ENCODE measurements at regions not wholly inside any gene's neighbourhood (a gene's known extent, or its start where the extent isn't known, plus 50 kb on each side); places are given as distances from the start of the nearest gene placed in this dataset.

DNA sequence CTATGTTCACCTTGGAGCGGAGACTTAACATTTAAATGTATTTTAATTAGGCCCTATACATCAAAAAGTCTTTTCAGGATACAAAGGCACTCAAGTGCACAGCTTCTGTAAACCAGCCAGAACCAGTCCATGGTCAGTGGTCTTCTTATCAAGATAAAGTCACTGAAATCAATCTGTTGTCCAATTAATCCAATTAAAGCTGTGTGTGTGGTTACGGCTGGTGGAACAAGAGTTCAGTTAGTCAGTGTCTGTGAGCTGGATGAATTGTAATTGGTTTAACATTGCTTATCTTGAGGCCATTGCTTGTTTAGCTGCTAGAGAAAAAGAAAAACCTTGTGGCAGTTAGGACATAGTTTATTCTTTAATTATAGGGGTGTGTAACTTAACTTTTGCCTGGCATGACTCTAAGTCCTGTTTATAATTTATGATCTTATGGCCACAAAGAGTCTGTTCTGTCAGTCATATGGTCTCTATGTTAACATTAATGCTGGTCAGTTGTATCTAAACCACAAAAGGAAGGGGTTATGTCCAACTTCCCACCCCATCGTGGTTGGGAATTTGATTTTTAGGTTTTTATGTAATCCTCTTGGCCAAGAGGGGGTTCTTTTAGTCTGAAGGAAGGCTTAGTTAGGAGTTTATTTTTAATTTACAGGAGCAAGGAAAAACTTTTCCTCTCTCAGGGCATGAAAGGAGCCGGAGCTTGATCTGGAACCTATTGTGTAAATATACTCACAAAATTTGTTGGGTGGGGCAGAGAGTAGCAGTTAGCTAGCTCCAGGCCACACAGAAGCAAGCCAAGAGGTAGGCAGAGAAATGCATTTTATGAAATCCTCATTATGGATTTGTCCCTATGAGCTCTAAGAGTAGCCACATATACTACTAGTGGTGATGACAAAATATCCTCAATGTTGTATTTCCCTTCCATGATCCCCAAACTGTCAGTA, 665.7 kb upstream of the ACTRT1 start:
- DNase-seq (ENCODE audit: low read depth), result no peak
- TF ChIP-seq, protein P1, sequence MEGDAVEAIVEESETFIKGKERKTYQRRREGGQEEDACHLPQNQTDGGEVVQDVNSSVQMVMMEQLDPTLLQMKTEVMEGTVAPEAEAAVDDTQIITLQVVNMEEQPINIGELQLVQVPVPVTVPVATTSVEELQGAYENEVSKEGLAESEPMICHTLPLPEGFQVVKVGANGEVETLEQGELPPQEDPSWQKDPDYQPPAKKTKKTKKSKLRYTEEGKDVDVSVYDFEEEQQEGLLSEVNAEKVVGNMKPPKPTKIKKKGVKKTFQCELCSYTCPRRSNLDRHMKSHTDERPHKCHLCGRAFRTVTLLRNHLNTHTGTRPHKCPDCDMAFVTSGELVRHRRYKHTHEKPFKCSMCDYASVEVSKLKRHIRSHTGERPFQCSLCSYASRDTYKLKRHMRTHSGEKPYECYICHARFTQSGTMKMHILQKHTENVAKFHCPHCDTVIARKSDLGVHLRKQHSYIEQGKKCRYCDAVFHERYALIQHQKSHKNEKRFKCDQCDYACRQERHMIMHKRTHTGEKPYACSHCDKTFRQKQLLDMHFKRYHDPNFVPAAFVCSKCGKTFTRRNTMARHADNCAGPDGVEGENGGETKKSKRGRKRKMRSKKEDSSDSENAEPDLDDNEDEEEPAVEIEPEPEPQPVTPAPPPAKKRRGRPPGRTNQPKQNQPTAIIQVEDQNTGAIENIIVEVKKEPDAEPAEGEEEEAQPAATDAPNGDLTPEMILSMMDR (IDR thresholded peaks at IDR 0.05; ENCODE audit: low read length, missing control alignments), result no peak
- no peak overlapping the region for H3K4me3 ChIP-seq (replicated peaks; ENCODE audit: low read depth, low read length)

- TF ChIP-seq, protein P1 (IDR thresholded peaks at IDR 0.05; ENCODE audit: low read length, missing control alignments), result no peak
- DNase-seq (ENCODE audit: low read depth), result no peak
- no peak overlapping the region for H3K4me3 ChIP-seq (replicated peaks; ENCODE audit: low read depth, low read length)
These were observed 662.2 kb upstream of the ACTRT1 start for GRCh38 chrX:128714425-128714824.

- no peak for DNase-seq (ENCODE audit: low read depth)
- no peak overlapping the region for H3K4me3 ChIP-seq (replicated peaks; ENCODE audit: low read depth, low read length)
- TF ChIP-seq, protein P1 (IDR thresholded peaks at IDR 0.05; ENCODE audit: low read length, missing control alignments), result no peak
These were observed 647.6 kb upstream of the ACTRT1 start for GRCh38 chrX:128699716-128700285.

DNA sequence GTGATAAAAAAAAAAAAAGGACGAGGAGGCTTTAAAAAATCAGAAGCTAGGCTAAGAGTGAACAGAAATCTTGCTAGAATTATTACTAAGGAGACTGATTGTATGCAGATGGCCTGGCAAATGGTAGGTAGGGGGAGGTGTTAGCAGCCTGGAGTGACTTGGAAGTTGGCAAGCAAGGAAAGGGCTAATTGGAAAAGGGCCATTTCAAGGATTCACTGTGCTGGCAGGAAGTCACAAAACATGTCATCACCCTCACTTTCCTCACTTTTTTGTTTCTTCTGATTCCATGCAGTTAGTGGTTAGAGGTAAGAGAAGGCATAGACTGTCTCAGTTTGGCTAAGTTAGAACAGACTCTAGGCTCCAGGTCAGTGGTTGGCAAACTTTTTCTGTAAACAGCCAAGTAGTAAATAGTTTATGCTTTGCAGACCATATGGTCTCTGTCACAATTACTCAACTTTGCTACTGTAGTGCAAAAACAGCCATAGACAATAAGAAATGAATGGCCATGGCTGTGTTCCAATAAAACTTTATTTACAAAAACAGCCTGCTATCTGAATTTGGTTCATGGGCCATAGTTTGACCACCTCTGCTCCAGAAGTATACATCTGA, 646.5 kb upstream of the ACTRT1 start:
- H3K4me3 ChIP-seq (replicated peaks; ENCODE audit: low read depth, low read length), result no peak overlapping the region
- DNase-seq (ENCODE audit: low read depth), result no peak
- TF ChIP-seq, protein P1 (IDR thresholded peaks at IDR 0.05; ENCODE audit: low read length, missing control alignments), result no peak

DNA sequence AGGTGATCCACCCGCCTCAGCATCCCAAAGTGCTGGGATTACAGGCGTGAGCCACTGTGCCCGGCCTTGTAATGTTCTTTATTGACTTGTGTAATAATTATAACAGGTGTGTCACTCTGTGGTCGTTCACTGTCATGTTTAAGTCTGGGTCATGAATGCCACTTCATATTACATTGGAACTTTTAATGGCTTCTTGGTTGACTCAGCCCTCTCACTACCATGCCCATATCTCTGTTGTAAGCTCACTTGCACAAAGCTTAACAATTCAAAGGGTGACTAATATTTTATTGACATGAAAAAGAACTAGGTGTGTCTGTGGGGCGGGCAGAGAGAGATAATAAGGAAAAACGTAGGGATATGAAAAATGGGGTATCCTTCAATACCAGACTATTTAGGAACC, 639.7 kb upstream of the ACTRT1 start:
- no peak for DNase-seq (ENCODE audit: low read depth)
- H3K4me3 ChIP-seq (replicated peaks; ENCODE audit: low read depth, low read length), result no peak overlapping the region
- TF ChIP-seq, protein P1 (IDR thresholded peaks at IDR 0.05; ENCODE audit: low read length, missing control alignments), result no peak

- TF ChIP-seq, protein P1 (IDR thresholded peaks at IDR 0.05; ENCODE audit: low read length, missing control alignments), result no peak
- no peak for DNase-seq (ENCODE audit: low read depth)
- H3K4me3 ChIP-seq (replicated peaks; ENCODE audit: low read depth, low read length), result no peak overlapping the region
These were observed 633.2 kb upstream of the ACTRT1 start for GRCh38 chrX:128685387-128685786.
